DND-41 (cell line): ENCODE measurements at regions not wholly inside any gene's neighbourhood (a gene's known extent, or its start where the extent isn't known, plus 50 kb on each side); places are given as distances from the start of the nearest gene placed in this dataset.

Experiments used
- CTCF ChIP-seq: IDR thresholded peaks from 2 replicates; pipeline ENCODE4 v1.5.1; 2012; ENCODE audit warnings: borderline replicate concordance, low read length, moderate library complexity, mild to moderate bottlenecking; ENCODE audit not compliant: poor library complexity, severe bottlenecking; ENCODE audit errors: extremely low read depth
- EZH2 ChIP-seq: IDR thresholded peaks from 3 replicates; pipeline ENCODE4 v1.6.1; 2012; ENCODE audit warnings: borderline replicate concordance, low read depth, mild to moderate bottlenecking, moderate library complexity, low read length, inconsistent platforms; ENCODE audit not compliant: severe bottlenecking

GRCh38 chr2:225104321-225104720 is 62.1 kb upstream of the DOCK10 start:
- no peak for TF ChIP-seq CTCF
- no peak for TF ChIP-seq EZH2
